Naive B cell (primary cell): ENCODE measurements at regions not wholly inside any gene's neighbourhood (a gene's known extent, or its start where the extent isn't known, plus 50 kb on each side); places are given as distances from the start of the nearest gene placed in this dataset.

Source experiments
- ATAC-seq, 2 donors: fragments of 150-1000 bp; cut with Tn5 transposase; 2 replicates each; pipeline ENCODE4 v1.10.0; 2021; ENCODE audit warnings: low read depth in 2 of 2, mild to moderate bottlenecking in 2 of 2, moderate library complexity in 2 of 2
- DNase-seq: peaks from one replicate; pipeline ENCODE4 v3.0.0; 2022
- H3K27ac Mint-ChIP-seq, 6 donors: one replicate each; pipeline ENCODE4 v1.8.0; 2020 to 2022; ENCODE audit warnings: mild to moderate bottlenecking in 6 of 6, mixed read lengths in 6 of 6, moderate library complexity in 5 of 6, inconsistent platforms in 2 of 6
- H3K27me3 Mint-ChIP-seq, 3 donors: one replicate each; pipeline ENCODE4 v1.8.0; 2021 to 2022; ENCODE audit warnings: mixed read lengths in 3 of 3, mild to moderate bottlenecking in 1 of 3
- H3K36me3 Mint-ChIP-seq, 2 donors: one replicate each; pipeline ENCODE4 v1.8.0; 2020 to 2022; ENCODE audit warnings: mixed read lengths in 2 of 2, inconsistent platforms in 1 of 2, mild to moderate bottlenecking in 1 of 2
- H3K4me1 Mint-ChIP-seq, 3 donors: one replicate each; pipeline ENCODE4 v1.8.0; 2020 to 2022; ENCODE audit warnings: mixed read lengths in 3 of 3, inconsistent platforms in 1 of 3, mild to moderate bottlenecking in 1 of 3, moderate library complexity in 1 of 3
- H3K4me3 Mint-ChIP-seq, 8 donors: one replicate each; pipeline ENCODE4 v1.8.0; 2020 to 2022; ENCODE audit warnings: mild to moderate bottlenecking in 8 of 8, mixed read lengths in 8 of 8, moderate library complexity in 8 of 8, inconsistent platforms in 2 of 8
- H3K9me3 Mint-ChIP-seq, 7 donors: one replicate each; pipeline ENCODE4 v1.8.0; 2020 to 2022; ENCODE audit warnings: mixed read lengths in 7 of 7, mild to moderate bottlenecking in 5 of 7, inconsistent platforms in 2 of 7, moderate library complexity in 1 of 7

- DNase-seq: no peak
- ATAC-seq: no peak
- no peaks in the 10 kb centered on the region for H3K27me3 Mint-ChIP-seq
- H3K4me3 Mint-ChIP-seq: no peak overlapping the region
- H3K36me3 Mint-ChIP-seq: no peaks in the 10 kb centered on the region
- H3K4me1 Mint-ChIP-seq: peaks cover 0 to 9% (median 0%) of the 10 kb centered on the region in 3 donors
- H3K27ac Mint-ChIP-seq: peak overlapping the region in 1 of 6 donors; percentile 43
- no peaks in the 10 kb centered on the region for H3K9me3 Mint-ChIP-seq
Measured at GRCh38 chr3:189040656-189041335, 131.0 kb upstream of the TPRG1 start.

GRCh38 chr3:189041482-189042090 lies 130.2 kb upstream of the TPRG1 start:
- peak; percentile 54 for DNase-seq
- Mint-ChIP-seq H3K27ac (no peak overlapping the region), H3K27me3 (no peaks in the 10 kb centered on the region), H3K36me3 (no peaks in the 10 kb centered on the region), H3K4me3 (no peak overlapping the region), H3K9me3 (no peaks in the 10 kb centered on the region), H3K4me1 (peaks cover 0 to 9% (median 0%) of the 10 kb centered on the region in 3 donors)
- peak; percentile 96 to 97 for ATAC-seq

DNA sequence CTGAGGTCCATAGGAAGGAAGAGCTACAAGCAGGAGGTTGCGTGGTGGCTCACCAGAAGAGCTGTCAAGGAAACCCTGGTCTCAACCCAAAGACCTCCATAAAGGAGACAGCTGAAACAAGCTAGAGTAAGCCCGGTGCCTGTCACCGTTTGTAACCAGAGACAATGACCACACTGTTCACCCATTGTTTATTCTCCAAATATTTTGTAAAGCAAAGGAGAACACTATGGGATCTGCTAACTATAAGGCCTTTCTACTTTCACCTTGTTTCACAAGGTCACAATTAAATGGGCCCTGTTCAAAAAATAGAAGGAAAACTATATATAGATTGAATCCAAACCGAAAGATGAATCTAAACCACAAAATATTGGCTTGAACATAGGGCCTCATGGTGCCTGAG lies 128.9 kb upstream of the TPRG1 start:
- Mint-ChIP-seq H3K9me3 (no peaks in the 10 kb centered on the region), H3K27ac (no peak overlapping the region), H3K4me3 (no peak overlapping the region), H3K36me3 (no peaks in the 10 kb centered on the region), H3K4me1 (peaks cover 0 to 9% (median 0%) of the 10 kb centered on the region in 3 donors), H3K27me3 (no peaks in the 10 kb centered on the region)
- no peak for DNase-seq
- ATAC-seq: no peak

GRCh38 chr3:189049458-189050236 lies 122.1 kb upstream of the TPRG1 start:
- no peak for DNase-seq
- Mint-ChIP-seq H3K4me3 (no peak overlapping the region), H3K9me3 (peaks cover 0 to 5% (median 0%) of the 10 kb centered on the region in 7 donors), H3K27ac (no peak overlapping the region), H3K36me3 (no peaks in the 10 kb centered on the region), H3K27me3 (peaks cover 26 to 36% (median 27%) of the 10 kb centered on the region in 3 donors), H3K4me1 (peaks cover 5 to 11% (median 9%) of the 10 kb centered on the region in 3 donors)
- ATAC-seq: no peak

DNA sequence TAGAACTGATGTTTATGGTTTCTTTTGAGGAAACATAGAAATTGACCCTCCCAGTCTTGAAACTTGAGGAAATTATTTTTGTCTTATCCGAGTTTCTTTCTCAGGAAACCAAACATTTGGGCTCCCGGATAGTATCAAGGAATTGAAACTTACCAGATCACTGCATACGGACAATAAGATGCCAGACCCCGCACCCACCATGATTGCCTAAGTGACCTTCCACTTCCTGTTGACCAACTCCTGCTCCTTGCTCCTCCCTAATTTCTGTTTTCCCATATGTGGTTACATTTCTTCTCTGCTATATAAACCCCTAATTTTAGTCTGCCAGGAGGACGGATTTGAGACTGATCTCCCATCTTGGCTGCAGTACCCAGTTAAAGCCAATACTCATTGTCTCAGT lies 118.4 kb upstream of the TPRG1 start:
- ATAC-seq (no peak), DNase-seq (no peak)
- Mint-ChIP-seq H3K4me3 (no peak overlapping the region), H3K27ac (no peak overlapping the region), H3K9me3 (peaks cover 0 to 5% (median 0%) of the 10 kb centered on the region in 7 donors), H3K36me3 (no peaks in the 10 kb centered on the region), H3K4me1 (peaks cover 5 to 11% (median 9%) of the 10 kb centered on the region in 3 donors), H3K27me3 (peaks cover 35 to 48% (median 48%) of the 10 kb centered on the region in 3 donors)

DNA sequence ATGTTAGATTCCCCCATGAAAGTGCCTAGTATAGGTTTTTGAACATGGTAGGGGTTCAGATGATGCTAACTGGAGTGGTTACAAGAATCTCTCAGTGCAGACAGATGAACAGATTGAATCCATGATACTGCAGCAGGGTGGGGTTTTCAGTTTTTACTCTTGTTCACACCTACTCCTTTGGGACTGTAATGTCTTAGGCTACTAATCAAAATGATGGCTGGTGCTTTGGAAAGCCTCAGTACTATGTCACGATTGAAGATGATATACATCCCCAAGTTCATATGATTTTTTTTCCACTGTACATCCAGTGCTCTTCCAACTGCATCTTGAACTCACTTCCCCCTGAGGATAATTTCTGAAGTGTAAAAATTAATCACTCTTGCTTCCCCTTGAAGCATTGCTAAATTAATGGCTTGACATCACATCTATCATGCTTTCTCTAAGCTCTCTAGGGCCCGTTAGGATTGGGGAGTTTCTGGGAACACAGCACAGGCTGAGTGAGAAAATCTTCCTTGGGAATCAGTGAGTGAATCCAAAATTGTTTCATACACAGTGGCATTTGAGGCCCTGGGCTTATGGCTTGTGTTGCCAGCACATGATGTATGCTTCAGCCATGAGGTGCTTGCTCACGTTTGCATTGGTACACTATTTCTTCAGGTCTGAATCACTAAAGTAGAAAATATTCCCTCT lies 115.0 kb upstream of the TPRG1 start:
- H3K27ac Mint-ChIP-seq: peak overlapping the region in 1 of 6 donors; percentile 37
- H3K4me3 Mint-ChIP-seq: no peak overlapping the region
- ATAC-seq (no peak), DNase-seq (no peak)
- H3K4me1 Mint-ChIP-seq: no peaks in the 10 kb centered on the region
- H3K27me3 Mint-ChIP-seq: peaks cover 33 to 47% (median 34%) of the 10 kb centered on the region in 3 donors
- H3K9me3 Mint-ChIP-seq: peaks cover 0 to 17% (median 0%) of the 10 kb centered on the region in 7 donors
- H3K36me3 Mint-ChIP-seq: peaks cover 0 to 2% of the 10 kb centered on the region in 2 donors

- Mint-ChIP-seq H3K27ac (no peak overlapping the region), H3K36me3 (peaks cover 0 to 7% of the 10 kb centered on the region in 2 donors), H3K4me1 (no peaks in the 10 kb centered on the region), H3K27me3 (peaks cover 31 to 53% (median 35%) of the 10 kb centered on the region in 3 donors), H3K4me3 (no peak overlapping the region), H3K9me3 (peaks cover 0 to 23% (median 3%) of the 10 kb centered on the region in 7 donors)
- DNase-seq (no peak), ATAC-seq (no peak)
Measured at GRCh38 chr3:189057369-189057768, 114.4 kb upstream of the TPRG1 start.

GRCh38 chr3:189058071-189058470 lies 113.7 kb upstream of the TPRG1 start:
- peaks cover 0 to 8% of the 10 kb centered on the region in 2 donors for H3K36me3 Mint-ChIP-seq
- H3K9me3 Mint-ChIP-seq: peaks cover 3 to 30% (median 5%) of the 10 kb centered on the region in 7 donors
- no peak overlapping the region for H3K4me3 Mint-ChIP-seq
- no peaks in the 10 kb centered on the region for H3K4me1 Mint-ChIP-seq
- no peak for DNase-seq
- peaks cover 26 to 53% (median 42%) of the 10 kb centered on the region in 3 donors for H3K27me3 Mint-ChIP-seq
- no peak for ATAC-seq
- no peak overlapping the region for H3K27ac Mint-ChIP-seq

GRCh38 chr3:189070965-189071364 lies 100.8 kb upstream of the TPRG1 start:
- ATAC-seq (no peak), DNase-seq (no peak)
- no peak overlapping the region for H3K27ac Mint-ChIP-seq
- peaks cover 0 to 19% (median 10%) of the 10 kb centered on the region in 7 donors for H3K9me3 Mint-ChIP-seq
- H3K4me1 Mint-ChIP-seq: no peaks in the 10 kb centered on the region
- no peaks in the 10 kb centered on the region for H3K36me3 Mint-ChIP-seq
- H3K27me3 Mint-ChIP-seq: peaks cover 5 to 6% (median 6%) of the 10 kb centered on the region in 3 donors
- H3K4me3 Mint-ChIP-seq: no peak overlapping the region

GRCh38 chr3:189071446-189071845 lies 100.3 kb upstream of the TPRG1 start:
- H3K4me3 Mint-ChIP-seq: no peak overlapping the region
- DNase-seq: no peak

GRCh38 chr3:189076449-189076848 lies 95.3 kb upstream of the TPRG1 start:
- DNase-seq (no peak), ATAC-seq (no peak)
- peaks cover 0 to 16% (median 5%) of the 10 kb centered on the region in 3 donors for H3K27me3 Mint-ChIP-seq
- no peak overlapping the region for H3K4me3 Mint-ChIP-seq
- no peaks in the 10 kb centered on the region for H3K36me3 Mint-ChIP-seq
- peaks cover 0 to 2% (median 0%) of the 10 kb centered on the region in 7 donors for H3K9me3 Mint-ChIP-seq
- no peaks in the 10 kb centered on the region for H3K4me1 Mint-ChIP-seq
- no peak overlapping the region for H3K27ac Mint-ChIP-seq

More at GRCh38 chr3:189071446-189071845, 100.3 kb upstream of the TPRG1 start:
- Mint-ChIP-seq H3K36me3 (no peaks in the 10 kb centered on the region), H3K27me3 (peaks cover 3 to 6% (median 5%) of the 10 kb centered on the region in 3 donors), H3K9me3 (peaks cover 0 to 15% (median 9%) of the 10 kb centered on the region in 7 donors), H3K27ac (no peak overlapping the region), H3K4me1 (no peaks in the 10 kb centered on the region)
- ATAC-seq: no peak

GRCh38 chr3:189080745-189081144 lies 91.0 kb upstream of the TPRG1 start:
- Mint-ChIP-seq H3K9me3 (peaks cover 0 to 2% (median 0%) of the 10 kb centered on the region in 7 donors), H3K27ac (no peak overlapping the region), H3K4me3 (no peak overlapping the region), H3K4me1 (no peaks in the 10 kb centered on the region), H3K36me3 (no peaks in the 10 kb centered on the region), H3K27me3 (peaks cover 0 to 16% (median 5%) of the 10 kb centered on the region in 3 donors)
- DNase-seq (no peak), ATAC-seq (no peak)
